ENCODE measurements at regions not wholly inside any gene's neighbourhood (a gene's known extent, or its start where the extent isn't known, plus 50 kb on each side); places are given as distances from the start of the nearest gene placed in this dataset.

GRCh38 chr5:56493766-56494165, 260.6 kb upstream of the ANKRD55 start:
- peaks cover 12 to 46% of the 10 kb centered on the region in 2 experiments for H3K4me1 ChIP-seq (replicated peaks in 1 of 2; ENCODE audit: control insufficient read depth in 2 of 2, insufficient read depth in 2 of 2, low read length in 2 of 2)
- H2AFZ ChIP-seq (ENCODE audit: low read depth, low read length): peak overlapping the region; percentile 82; the same call in 1 of the 2 replicates
- TF ChIP-seq, protein P1, sequence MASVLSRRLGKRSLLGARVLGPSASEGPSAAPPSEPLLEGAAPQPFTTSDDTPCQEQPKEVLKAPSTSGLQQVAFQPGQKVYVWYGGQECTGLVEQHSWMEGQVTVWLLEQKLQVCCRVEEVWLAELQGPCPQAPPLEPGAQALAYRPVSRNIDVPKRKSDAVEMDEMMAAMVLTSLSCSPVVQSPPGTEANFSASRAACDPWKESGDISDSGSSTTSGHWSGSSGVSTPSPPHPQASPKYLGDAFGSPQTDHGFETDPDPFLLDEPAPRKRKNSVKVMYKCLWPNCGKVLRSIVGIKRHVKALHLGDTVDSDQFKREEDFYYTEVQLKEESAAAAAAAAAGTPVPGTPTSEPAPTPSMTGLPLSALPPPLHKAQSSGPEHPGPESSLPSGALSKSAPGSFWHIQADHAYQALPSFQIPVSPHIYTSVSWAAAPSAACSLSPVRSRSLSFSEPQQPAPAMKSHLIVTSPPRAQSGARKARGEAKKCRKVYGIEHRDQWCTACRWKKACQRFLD (CRISPR knock-in tag; IDR thresholded peaks at IDR 0.05): peak; percentile 59; the same call in 1 of the 2 replicates
- TF ChIP-seq UBTF (IDR thresholded peaks at IDR 0.05; ENCODE audit: borderline replicate concordance in 1 of 2, low read depth in 2 of 2, low read length in 2 of 2): no peak
- peak; percentile 21; the same call in 1 of the 2 replicates for TF ChIP-seq ZNF589 (CRISPR knock-in tag; IDR thresholded peaks at IDR 0.05; ENCODE audit: low read depth)
- TF ChIP-seq POLR2AphosphoS5 (IDR thresholded peaks at IDR 0.05; ENCODE audit: control insufficient read depth, insufficient read depth, low read depth, low read length): no peak
- H3K79me2 ChIP-seq (ENCODE audit: control insufficient read depth, insufficient read depth, low read length): no peaks in the 10 kb centered on the region
- no peak overlapping the region for H3K9ac ChIP-seq (ENCODE audit: insufficient read depth in 1 of 2, low read depth in 2 of 2, low read length in 2 of 2)
- ChIA-PET POLR2A (interaction anchor here (0.7 to 0.8 kb wide), 2 partner anchors 8 to 564 kb away, joined by 3 to 5 read pairs; no protein-coding TSS in a partner anchor), CTCF (ENCODE audit: low intra/inter-chr PET ratio) (no interaction called here)
- H3K9me1 ChIP-seq (ENCODE audit: control insufficient read depth, insufficient read depth, low read length): no peaks in the 10 kb centered on the region
- peak overlapping the region; percentile 66; the same call in 1 of the 3 replicates for H3K27ac ChIP-seq (ENCODE audit: extremely low read depth, low read depth, low read length)
- FAIRE-seq: no peak
- H4K20me1 ChIP-seq (replicated peaks; ENCODE audit: control insufficient read depth, insufficient read depth, low read length): no peaks in the 10 kb centered on the region
- BruUV-seq (replicated peaks): no TSS peak
- in situ Hi-C loops (cut with MboI): no loop called here
- no peak overlapping the region; the same call in 1 of the 2 replicates for H3K4me2 ChIP-seq (ENCODE audit: insufficient read depth, low read length)
- intact Hi-C loops (cut with micrococcal nuclease): loop anchor here (1.0 kb wide), 1 partner anchor 78 kb away; no protein-coding TSS in a partner anchor
- no peak overlapping the region for H3K4me3 ChIP-seq
- no peaks in the 10 kb centered on the region for H3K27me3 ChIP-seq (ENCODE audit: control insufficient read depth in 2 of 2, insufficient read depth in 2 of 2, low read length in 2 of 2)
- WGBS (ENCODE audit: insufficient coverage, low coverage, missing lambda C conversion rate): 63% methylated on average over 7 of the region's 7 CpGs
- no peaks in the 10 kb centered on the region for H3K9me3 ChIP-seq (replicated peaks; ENCODE audit: control insufficient read depth, insufficient read depth, low read depth, low read length)
- ATAC-seq: peak; percentile 32; the same call in 1 of the 3 replicates
- peak in 1 of 4 experiments; percentile 9 for DNase-seq (ENCODE audit: extremely low read depth in 1 of 4, low spot score in 3 of 4)
- no peaks in the 10 kb centered on the region for H3K36me3 ChIP-seq (ENCODE audit: control insufficient read depth, insufficient read depth, low read length)

Data from K562 (cell line).